ENCODE measurements at regions not wholly inside any gene's neighbourhood (a gene's known extent, or its start where the extent isn't known, plus 50 kb on each side); places are given as distances from the start of the nearest gene placed in this dataset.

GRCh38 chr4:13694256-13694655, 66.7 kb upstream of the BOD1L1 start:
- Histone ChIP-seq H4K20me1 (ENCODE audit: insufficient read depth) (no peaks in the 10 kb centered on the region), H3F3A (replicated peaks; ENCODE audit: insufficient read depth) (no peaks in the 10 kb centered on the region), H3K27ac (ENCODE audit: low read depth in 2 of 2, low read length in 1 of 2) (no peak overlapping the region), H3K36me3 (replicated peaks in 1 of 2; ENCODE audit: control insufficient read depth in 1 of 2, insufficient read depth in 2 of 2, low read length in 1 of 2) (no peaks in the 10 kb centered on the region), H2AFZ (ENCODE audit: low read depth) (no peak overlapping the region), H3K79me2 (ENCODE audit: insufficient read depth) (no peaks in the 10 kb centered on the region), H3K9me3 (no peaks in the 10 kb centered on the region; the same call in 1 of the 2 replicates), H3K4me1 (ENCODE audit: control insufficient read depth in 1 of 2, insufficient read depth in 2 of 2, low read depth in 1 of 2, low read length in 1 of 2) (no peaks in the 10 kb centered on the region), H3K4me2 (no peak overlapping the region), H3K9me2 (no peaks in the 10 kb centered on the region), H3K27me3 (ENCODE audit: insufficient read depth) (no peaks in the 10 kb centered on the region), H3K9ac (no peak overlapping the region), H3K4me3 (ENCODE audit: low read depth in 2 of 2, low read length in 1 of 2) (no peak overlapping the region)
- POLR2A ChIA-PET = no interaction called here
- WGBS (ENCODE audit: low lambda C conversion rate) = 21% methylated on average over 1 of the region's 1 CpG
- CTCF ChIA-PET = no interaction called here
- no peak for DNase-seq
- TF ChIP-seq TEAD4 (IDR thresholded peaks at IDR 0.05; ENCODE audit: borderline replicate concordance, insufficient read depth) (no peak), JUND (IDR thresholded peaks at IDR 0.05) (no peak), USF1 (IDR thresholded peaks at IDR 0.05; ENCODE audit: borderline replicate concordance, low read depth) (no peak), RXRA (IDR thresholded peaks at IDR 0.05; ENCODE audit: borderline replicate concordance, low read depth) (no peak), FOSL2 (IDR thresholded peaks at IDR 0.05; ENCODE audit: borderline replicate concordance, low read depth) (no peak), USF2 (IDR thresholded peaks at IDR 0.05; ENCODE audit: borderline replicate concordance, low read depth, low read length) (no peak), POLR2AphosphoS5 (IDR thresholded peaks at IDR 0.05; ENCODE audit: low read depth, low read length) (no peak), RCOR1 (IDR thresholded peaks at IDR 0.05; ENCODE audit: low read length) (no peak), REST (IDR thresholded peaks at IDR 0.05; ENCODE audit: low read depth, low read length) (no peak), EP300 (IDR thresholded peaks at IDR 0.05; ENCODE audit: borderline replicate concordance in 1 of 2, low read depth in 1 of 2, low read length in 1 of 2) (no peak), PBX3 (IDR thresholded peaks at IDR 0.05) (no peak), SMC3 (IDR thresholded peaks at IDR 0.05; ENCODE audit: low read depth, low read length) (no peak), FOXJ3 (CRISPR knock-in tag; IDR thresholded peaks at IDR 0.05) (no peak), GATA2 (CRISPR knock-in tag; IDR thresholded peaks at IDR 0.05) (no peak), CHD2 (IDR thresholded peaks at IDR 0.05; ENCODE audit: low read length, partially characterized antibody) (no peak), MEF2A (IDR thresholded peaks at IDR 0.05; ENCODE audit: borderline replicate concordance, low read depth) (no peak), ZBTB33 (IDR thresholded peaks at IDR 0.05; ENCODE audit: borderline replicate concordance, low read depth) (no peak), SIN3A (IDR thresholded peaks at IDR 0.05; ENCODE audit: borderline replicate concordance, low read depth, low read length) (no peak)

Data from SK-N-SH (cell line).